HepG2 (cell line): ENCODE measurements at regions not wholly inside any gene's neighbourhood (a gene's known extent, or its start where the extent isn't known, plus 50 kb on each side); places are given as distances from the start of the nearest gene placed in this dataset.

Experiments
- ARHGAP35 ChIP-seq: sonication (generic); formaldehyde crosslinking; IDR thresholded peaks from 2 replicates; pipeline ENCODE4 v1.9.0; 2022; ENCODE audit warnings: mild to moderate bottlenecking, inconsistent platforms, moderate library complexity, missing genetic modification reagents, borderline replicate concordance
- FOXK2 ChIP-seq: fragments of 450-650 bp; IDR thresholded peaks from 2 replicates; pipeline ENCODE4 v1.6.1; 2016
- IRF1 ChIP-seq: sonication (generic); formaldehyde crosslinking; IDR thresholded peaks from 2 replicates; pipeline ENCODE4 v1.4.0; 2020; ENCODE audit warnings: low read depth, mild to moderate bottlenecking, missing genetic modification reagents
- MXI1 ChIP-seq: IDR thresholded peaks from 3 replicates; pipeline ENCODE4 v1.6.1; 2012; ENCODE audit warnings: low read depth, low read length, inconsistent platforms, borderline replicate concordance
- PHF8 ChIP-seq: sonication (generic); formaldehyde crosslinking; IDR thresholded peaks from 2 replicates; pipeline ENCODE4 v1.5.0; 2020; ENCODE audit warnings: missing genetic modification reagents
- UBTF ChIP-seq: sonication (generic); formaldehyde crosslinking; IDR thresholded peaks from 2 replicates; pipeline ENCODE4 v1.4.0; 2020; ENCODE audit warnings: mild to moderate bottlenecking, missing genetic modification reagents
- USF2 ChIP-seq, 2 experiments: sonication (generic) in 1 of 2; formaldehyde crosslinking in 1 of 2; IDR thresholded peaks; 2 replicates each; pipeline versions ENCODE4 v1.5.1 to v1.6.1; 2011 to 2020; ENCODE audit warnings: borderline replicate concordance in 1 of 2, low read depth in 1 of 2, low read length in 1 of 2, mild to moderate bottlenecking in 1 of 2, missing genetic modification reagents in 1 of 2, moderate library complexity in 1 of 2
- ZBTB33 ChIP-seq: sonication (generic); formaldehyde crosslinking; IDR thresholded peaks from 2 replicates; pipeline ENCODE4 v1.4.0; 2020; ENCODE audit warnings: missing genetic modification reagents
- ZNF143 ChIP-seq: sonication (generic); formaldehyde crosslinking; IDR thresholded peaks from 2 replicates; pipeline ENCODE4 v1.4.0; 2020; ENCODE audit warnings: missing genetic modification reagents
- ZNF34 ChIP-seq: sonication (generic); formaldehyde crosslinking; IDR thresholded peaks from 2 replicates; pipeline ENCODE4 v1.4.0; 2020; ENCODE audit warnings: mild to moderate bottlenecking, missing genetic modification reagents, borderline replicate concordance

GRCh38 chr13:50521006-50521830 is 322.3 kb downstream of the DLEU7 start:
- TF ChIP-seq ARHGAP35 (CRISPR knock-in tag), result no peak
- TF ChIP-seq FOXK2, result no peak
- TF ChIP-seq IRF1 (CRISPR knock-in tag), result no peak
- TF ChIP-seq USF2 (IDR thresholded peaks at IDR 0.05; ENCODE audit: low read depth, low read length), result no peak
- TF ChIP-seq USF2 (CRISPR knock-in tag; IDR thresholded peaks at IDR 0.05; ENCODE audit: borderline replicate concordance), result no peak
- no peak for TF ChIP-seq PHF8 (CRISPR knock-in tag)
- TF ChIP-seq UBTF, result no peak
- no peak for TF ChIP-seq ZNF143 (CRISPR knock-in tag)
- TF ChIP-seq MXI1, result no peak
- no peak for TF ChIP-seq ZBTB33
- no peak for TF ChIP-seq ZNF34
